ENCODE measurements at regions not wholly inside any gene's neighbourhood (a gene's known extent, or its start where the extent isn't known, plus 50 kb on each side); places are given as distances from the start of the nearest gene placed in this dataset.

DNA sequence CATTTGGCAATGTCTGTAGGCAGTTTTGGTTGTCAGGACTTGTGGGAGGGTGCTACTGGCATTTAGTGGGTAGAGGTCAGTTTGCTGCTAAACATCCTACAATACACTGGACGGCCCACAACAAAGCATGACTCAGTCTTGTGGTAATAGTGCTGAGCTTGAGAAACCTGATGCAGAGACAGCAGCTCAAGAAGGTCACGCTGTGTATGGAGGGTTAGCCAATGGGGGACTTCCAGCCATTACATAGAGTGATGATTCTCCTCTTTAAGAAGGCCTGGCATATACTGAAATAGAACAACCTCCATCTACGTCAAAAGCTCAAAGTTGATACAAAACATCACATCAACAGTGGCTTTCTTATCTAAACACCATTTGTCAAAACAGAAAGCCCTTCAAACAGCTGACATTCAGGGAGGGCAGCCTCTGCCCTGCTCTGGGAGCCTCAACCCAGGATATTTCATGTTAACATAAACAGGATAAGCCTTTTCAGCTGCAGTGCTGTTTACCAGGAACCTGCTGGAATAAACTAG lies 143.0 kb downstream of the GPBP1 start:
- Mint-ChIP-seq H3K36me3 (ENCODE audit: low read depth) (no peaks in the 10 kb centered on the region), H3K27me3 (peaks cover 7% of the 10 kb centered on the region), H3K4me3 (no peak overlapping the region), H3K27ac (no peak overlapping the region), H3K9me3 (no peaks in the 10 kb centered on the region), H3K4me1 (no peaks in the 10 kb centered on the region)
- ChIA-PET CTCF (no interaction called here), POLR2A (no interaction called here)
- no peak for DNase-seq

- Mint-ChIP-seq H3K4me3 (no peak overlapping the region), H3K27me3 (peaks cover 7% of the 10 kb centered on the region), H3K36me3 (ENCODE audit: low read depth) (no peaks in the 10 kb centered on the region), H3K9me3 (no peaks in the 10 kb centered on the region), H3K4me1 (no peaks in the 10 kb centered on the region), H3K27ac (no peak overlapping the region)
- ChIA-PET CTCF (no interaction called here), POLR2A (no interaction called here)
- no peak for DNase-seq
Observed at GRCh38 chr5:57315941-57316340, 142.1 kb downstream of the GPBP1 start.
